Upper lobe of left lung (tissue), 4 donors: ENCODE measurements at regions not wholly inside any gene's neighbourhood (a gene's known extent, or its start where the extent isn't known, plus 50 kb on each side); places are given as distances from the start of the nearest gene placed in this dataset.

Experiments used
- CTCF ChIP-seq, 6 experiments: fragments of 450-650 bp in 4 of 6; fragments of 200-600 bp in 2 of 6; sonication (generic) in 2 of 6; IDR thresholded peaks; one replicate each; pipeline ENCODE4 v1.5.1; 2016 to 2019; ENCODE audit warnings: antibody characterized with exemption in 6 of 6
- POLR2A ChIP-seq, 4 donors: fragments of 450-650 bp; IDR thresholded peaks; one replicate each; pipeline ENCODE4 v1.5.1; 2016 to 2017; ENCODE audit warnings: antibody characterized with exemption in 4 of 4, mild to moderate bottlenecking in 2 of 4
- POLR2AphosphoS5 ChIP-seq, 2 donors: sonication (generic); formaldehyde crosslinking; IDR thresholded peaks; one replicate each; pipeline ENCODE4 v1.5.1; 2017; ENCODE audit warnings: antibody characterized with exemption in 2 of 2

GRCh38 chr4:30456716-30457115, 263.5 kb upstream of the PCDH7 start:
- TF ChIP-seq POLR2A (IDR thresholded peaks at IDR 0.05) (no peak), CTCF (IDR thresholded peaks at IDR 0.05) (no peak), POLR2AphosphoS5 (IDR thresholded peaks at IDR 0.05) (no peak)
